ENCODE measurements at regions not wholly inside any gene's neighbourhood (a gene's known extent, or its start where the extent isn't known, plus 50 kb on each side); places are given as distances from the start of the nearest gene placed in this dataset.

GRCh38 chr5:96287136-96287535 lies 145.9 kb downstream of the PCSK1 start:
- TF ChIP-seq, protein P1, sequence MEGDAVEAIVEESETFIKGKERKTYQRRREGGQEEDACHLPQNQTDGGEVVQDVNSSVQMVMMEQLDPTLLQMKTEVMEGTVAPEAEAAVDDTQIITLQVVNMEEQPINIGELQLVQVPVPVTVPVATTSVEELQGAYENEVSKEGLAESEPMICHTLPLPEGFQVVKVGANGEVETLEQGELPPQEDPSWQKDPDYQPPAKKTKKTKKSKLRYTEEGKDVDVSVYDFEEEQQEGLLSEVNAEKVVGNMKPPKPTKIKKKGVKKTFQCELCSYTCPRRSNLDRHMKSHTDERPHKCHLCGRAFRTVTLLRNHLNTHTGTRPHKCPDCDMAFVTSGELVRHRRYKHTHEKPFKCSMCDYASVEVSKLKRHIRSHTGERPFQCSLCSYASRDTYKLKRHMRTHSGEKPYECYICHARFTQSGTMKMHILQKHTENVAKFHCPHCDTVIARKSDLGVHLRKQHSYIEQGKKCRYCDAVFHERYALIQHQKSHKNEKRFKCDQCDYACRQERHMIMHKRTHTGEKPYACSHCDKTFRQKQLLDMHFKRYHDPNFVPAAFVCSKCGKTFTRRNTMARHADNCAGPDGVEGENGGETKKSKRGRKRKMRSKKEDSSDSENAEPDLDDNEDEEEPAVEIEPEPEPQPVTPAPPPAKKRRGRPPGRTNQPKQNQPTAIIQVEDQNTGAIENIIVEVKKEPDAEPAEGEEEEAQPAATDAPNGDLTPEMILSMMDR (IDR thresholded peaks at IDR 0.05): no peak
- no peak for TF ChIP-seq POLR2A (IDR thresholded peaks at IDR 0.05)

All from lower leg skin (tissue), 3 donors.